Pons (tissue), 1 donor: ENCODE measurements at regions not wholly inside any gene's neighbourhood (a gene's known extent, or its start where the extent isn't known, plus 50 kb on each side); places are given as distances from the start of the nearest gene placed in this dataset.

Experiments used
- DNase-seq: peaks from one replicate; pipeline ENCODE4 v3.0.0-alpha.2; 2016; ENCODE audit warnings: low spot score

DNA sequence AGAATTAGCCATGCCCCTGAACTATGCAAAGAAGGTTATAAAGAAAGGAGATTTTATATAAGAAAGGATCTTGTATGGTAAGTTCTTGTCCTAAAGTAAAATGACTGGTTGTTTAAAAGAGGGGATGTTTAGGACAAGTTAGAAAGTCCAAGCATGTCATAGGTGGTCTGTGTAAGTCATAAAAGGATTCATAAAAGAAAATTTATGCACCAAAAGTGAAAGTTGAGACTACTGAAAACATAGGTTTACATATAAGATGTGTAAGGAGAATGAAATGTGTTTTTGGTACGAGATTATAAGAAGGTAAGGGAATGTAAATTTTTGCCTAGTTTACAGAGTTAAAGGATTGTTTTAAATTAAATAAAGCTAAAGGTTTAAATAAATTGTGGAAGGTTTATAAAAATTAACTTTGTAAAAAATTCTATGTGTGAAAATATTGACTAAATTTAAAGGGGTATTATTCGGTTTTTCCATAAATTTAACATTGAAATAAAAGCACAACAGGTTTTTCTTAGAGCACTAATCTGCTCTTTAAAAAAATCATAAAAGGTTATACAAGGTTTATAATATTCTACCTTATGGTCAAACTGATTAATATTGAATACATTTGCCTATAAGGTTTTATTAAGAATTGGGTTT is 93.6 kb upstream of the UST start:
- DNase-seq: no peak

DNA sequence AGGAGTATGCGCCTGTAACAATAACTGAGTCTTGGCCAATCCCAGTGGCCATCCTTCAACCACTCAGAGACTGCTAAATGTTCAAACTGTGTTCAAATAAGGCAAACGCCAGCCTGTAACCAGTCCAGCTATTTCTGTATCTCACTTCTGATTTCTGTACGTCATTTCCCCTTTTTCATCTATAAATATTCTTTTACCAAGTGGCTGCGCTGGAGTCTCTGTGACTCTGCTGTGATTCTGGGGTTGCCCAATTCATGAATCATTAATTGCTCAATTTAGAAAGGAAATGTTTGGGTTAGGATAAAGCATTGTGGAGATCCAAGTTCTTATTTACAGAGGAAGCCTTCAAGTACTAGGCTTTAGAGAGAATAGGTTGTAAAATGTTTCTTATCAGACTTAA is 89.8 kb upstream of the UST start:
- DNase-seq: peak; percentile 81

DNA sequence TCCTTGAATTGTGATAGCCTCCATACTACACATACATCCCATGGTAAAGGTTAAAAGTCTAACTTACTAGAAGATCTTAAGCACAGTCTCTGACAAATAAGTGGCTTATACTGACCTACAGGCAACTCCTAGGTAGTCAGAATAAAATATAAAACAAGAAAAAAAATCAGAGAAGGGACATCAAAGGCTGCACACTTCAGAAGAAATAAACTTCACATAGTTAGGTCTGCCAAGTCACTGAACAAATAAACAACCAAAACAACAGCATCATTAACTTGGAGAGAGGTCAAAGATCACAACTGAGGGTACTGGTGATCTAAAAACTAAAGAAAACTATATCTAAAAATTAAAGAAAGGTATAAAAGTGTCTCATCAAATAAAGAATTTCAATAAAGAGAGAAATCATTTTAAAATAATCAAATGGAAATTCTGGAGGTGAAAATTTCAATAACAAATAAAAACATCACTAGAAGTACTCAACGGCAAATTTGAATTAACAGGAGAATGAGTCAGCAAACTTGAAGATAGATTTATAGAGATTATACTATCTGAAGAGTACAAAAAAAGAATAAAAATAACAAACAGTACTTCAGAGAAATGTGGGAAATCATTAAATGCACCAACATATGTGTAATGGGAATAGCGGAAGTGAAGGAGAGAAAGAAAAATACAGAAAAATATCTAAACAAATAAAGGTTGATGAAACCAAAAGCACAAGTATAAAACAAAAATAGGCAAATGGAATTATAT is 88.0 kb upstream of the UST start:
- no peak for DNase-seq

DNA sequence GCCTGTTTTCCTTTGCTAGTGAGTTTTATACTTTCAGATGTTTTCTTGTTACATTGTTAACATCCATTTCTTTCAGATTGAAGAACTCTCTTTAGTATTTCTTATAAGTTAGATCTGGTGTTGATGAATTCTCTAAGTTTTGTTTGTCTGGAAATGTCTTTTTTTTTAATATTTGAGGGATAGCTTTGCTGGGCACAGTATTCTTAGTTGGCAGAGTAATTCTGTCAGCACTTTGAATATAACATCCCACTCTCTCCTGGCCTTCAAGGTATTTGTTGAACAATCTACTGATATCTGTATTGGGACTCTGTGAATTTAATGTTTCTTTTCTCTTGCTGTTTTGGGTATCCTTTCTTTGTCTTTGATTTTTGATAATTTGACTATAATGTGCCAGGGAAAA is 79.4 kb upstream of the UST start:
- no peak for DNase-seq

DNA sequence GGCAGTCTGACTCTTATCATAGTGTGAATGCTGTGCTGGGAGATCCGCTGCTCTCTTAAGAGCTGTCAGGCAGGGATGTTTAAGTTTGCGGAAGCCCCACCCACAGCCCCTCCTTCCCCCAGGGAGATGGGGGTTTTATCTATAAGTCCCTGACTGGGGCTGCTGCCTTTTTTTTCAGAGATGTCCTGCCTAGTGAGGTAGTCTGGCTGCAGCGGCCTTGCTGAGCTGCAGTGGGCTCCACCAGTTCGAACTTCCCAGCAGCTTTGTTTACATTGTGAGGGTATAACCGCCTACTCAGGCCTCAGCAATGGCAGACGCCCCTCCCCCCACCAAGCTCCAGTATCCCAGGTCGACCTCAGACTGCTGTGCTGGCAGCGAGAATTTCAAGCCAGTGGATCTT is 75.7 kb upstream of the UST start:
- no peak for DNase-seq

DNA sequence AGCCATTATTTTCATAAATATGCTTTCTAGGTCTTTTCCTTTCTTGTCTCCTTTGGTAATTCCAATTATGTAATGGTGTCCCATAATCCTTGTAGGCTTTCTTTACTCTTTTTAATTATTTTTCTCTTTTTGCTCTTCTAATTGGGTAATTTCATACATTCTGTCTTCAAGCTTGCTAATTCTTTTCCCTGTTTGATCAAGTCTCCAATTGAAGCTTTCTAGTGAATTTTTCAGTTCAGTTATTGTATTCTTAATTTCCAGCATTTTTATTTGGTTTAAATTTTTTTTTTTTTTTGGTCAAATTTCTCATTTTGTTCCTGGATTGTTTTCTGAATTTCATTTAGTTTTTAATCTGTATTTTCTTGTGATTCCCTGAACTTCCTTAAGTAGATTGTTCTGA is 74.9 kb upstream of the UST start:
- DNase-seq: no peak

DNA sequence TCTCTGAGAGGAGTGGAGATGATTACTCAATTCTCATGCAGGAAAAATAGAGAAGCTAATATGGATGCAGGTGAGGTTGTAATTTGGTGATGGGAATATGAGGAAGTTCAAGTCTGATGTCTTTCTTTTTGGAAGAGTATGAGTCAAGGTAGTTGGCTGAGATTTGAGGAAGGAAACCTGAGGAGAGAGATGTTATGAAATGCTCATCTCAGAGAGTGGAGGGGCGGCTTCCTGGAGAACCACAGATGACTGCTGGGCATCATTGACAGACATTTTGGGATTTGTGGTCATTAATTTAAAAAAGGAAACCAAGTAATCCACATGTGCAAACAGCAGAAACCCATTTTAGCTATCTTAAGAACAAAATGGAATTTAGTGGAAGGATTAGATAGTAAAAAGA is 72.5 kb upstream of the UST start:
- DNase-seq: no peak

DNA sequence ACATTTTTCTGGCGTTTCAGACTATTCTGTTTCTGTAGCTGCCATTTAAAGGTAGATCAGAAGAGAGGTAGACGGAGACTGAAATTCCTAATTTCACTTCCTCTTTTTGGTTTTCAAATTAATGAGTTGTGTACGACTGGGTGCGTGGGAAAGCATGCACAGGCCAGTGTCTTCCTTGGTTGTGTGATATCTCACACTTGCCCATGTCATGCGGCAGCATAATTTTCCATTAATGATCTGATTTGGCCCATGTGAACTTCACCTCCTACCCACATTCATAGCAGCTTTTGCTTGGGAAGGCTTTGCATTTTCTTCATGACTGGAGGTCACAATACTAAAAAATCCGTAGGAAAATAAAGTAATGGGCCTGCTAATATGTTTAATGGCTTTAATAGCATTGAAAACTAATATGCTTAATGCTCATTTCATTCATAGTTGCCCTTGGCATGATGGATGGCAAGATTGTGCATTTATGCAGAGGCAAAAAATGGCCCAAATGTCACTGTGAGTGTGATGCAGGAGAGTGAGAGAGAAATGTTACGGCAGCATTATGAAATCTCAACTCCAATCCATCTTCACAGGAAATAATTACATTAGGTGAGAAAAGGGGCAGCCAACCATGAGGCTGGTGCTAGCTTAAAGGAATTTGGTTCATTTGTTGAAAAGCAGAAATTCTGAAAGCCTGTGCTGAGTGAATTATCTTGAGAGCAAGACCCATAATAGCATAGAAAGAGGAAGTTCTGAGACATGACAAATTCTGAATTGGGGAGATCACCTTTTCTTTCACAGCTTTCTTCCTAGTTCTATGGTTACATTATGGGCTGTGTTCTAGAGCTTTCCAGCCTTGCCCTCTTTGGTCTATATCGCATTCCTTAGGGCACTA is 69.0 kb upstream of the UST start:
- DNase-seq: peak; percentile 30

DNA sequence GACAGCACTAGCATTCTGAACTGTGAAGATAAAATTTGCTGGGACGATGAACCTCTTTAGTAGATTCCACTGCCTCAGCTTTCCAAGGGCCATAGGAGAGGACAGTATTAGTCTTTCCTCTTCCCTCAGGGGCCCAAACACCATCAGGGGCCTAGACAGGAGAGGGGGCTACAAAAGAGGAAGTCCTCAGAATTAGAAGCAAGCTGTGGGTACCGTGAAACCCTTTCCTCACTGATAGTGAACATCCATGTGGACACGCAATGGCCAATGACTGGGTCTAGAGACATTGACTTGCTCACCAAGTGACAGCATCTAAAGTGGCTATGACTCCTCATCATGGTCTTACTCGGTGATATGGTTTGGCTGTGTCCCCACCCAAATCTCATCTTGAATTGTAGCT is 68.1 kb upstream of the UST start:
- no peak for DNase-seq

DNA sequence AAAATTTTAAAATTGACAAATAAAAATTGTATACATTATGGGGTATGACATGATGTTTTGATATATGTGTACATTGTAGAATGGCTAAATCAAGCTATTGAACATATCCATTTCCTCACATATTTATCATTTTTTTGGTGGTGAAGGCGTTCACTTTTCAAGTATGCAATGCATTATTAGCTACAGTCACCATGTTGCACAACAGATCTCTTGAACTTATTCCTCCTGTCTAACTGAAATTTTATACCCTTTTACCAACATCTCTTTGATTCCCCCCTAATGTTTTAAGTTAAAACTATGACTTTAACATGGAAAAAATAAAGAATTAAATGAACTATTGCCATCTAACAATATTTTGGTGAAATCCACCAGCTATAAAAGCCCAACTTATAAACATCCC is 65.2 kb upstream of the UST start:
- DNase-seq: no peak

DNA sequence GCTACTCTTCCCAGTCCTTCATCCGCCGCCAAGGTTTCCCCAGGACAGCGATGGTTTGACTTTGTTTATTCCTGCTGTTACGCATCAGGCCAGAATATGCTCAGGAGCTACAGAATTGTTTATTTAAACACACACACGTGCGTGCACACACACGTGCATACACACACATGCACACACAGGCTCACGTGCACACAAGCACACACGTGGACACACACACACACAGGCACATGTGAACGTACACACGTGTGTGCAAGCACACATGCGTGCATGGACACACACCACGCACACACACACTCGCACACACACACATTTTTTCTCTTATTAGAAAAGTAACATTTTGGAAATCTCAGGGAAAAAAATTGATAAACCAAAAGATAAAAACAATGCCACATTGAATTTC is 64.6 kb upstream of the UST start:
- no peak for DNase-seq

DNA sequence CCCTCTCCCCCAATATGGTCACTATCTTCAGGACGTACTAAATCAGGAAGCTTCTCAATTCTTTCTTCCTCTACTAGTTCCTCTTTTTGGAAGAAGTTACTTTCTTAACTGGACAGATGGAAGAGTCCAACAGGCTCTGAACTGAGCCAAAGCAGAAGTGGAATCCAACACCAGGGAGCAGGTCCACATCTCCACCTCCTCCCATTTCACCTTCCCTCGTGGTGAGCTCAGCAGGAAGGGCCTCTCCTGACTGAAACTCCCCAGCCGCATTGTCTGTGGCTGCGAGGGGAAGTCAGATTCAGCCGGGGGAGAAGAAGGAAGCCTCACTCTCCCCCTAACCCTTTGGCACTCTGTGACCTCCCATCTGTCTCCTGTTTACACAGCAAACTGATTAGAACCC is 63.8 kb upstream of the UST start:
- DNase-seq: peak; percentile 68

DNA sequence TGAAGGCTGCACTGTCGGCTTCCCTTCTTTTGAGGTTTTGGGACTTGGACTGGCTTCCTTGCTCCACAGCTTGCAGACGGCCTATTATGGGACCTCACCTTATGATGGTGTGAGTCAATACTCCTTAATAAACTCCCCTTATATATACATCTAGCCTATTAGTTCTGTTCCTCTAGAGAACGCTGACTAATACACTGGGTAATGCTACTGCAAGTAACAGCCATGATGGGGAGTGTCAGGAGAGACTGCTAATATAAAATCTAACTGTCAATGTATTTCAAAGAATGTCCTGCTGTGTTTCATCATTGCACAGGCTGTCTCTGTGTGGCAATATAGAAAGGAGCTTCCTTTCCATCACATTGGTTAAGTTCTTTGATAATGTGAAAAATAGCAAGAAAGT is 57.7 kb upstream of the UST start:
- no peak for DNase-seq

DNA sequence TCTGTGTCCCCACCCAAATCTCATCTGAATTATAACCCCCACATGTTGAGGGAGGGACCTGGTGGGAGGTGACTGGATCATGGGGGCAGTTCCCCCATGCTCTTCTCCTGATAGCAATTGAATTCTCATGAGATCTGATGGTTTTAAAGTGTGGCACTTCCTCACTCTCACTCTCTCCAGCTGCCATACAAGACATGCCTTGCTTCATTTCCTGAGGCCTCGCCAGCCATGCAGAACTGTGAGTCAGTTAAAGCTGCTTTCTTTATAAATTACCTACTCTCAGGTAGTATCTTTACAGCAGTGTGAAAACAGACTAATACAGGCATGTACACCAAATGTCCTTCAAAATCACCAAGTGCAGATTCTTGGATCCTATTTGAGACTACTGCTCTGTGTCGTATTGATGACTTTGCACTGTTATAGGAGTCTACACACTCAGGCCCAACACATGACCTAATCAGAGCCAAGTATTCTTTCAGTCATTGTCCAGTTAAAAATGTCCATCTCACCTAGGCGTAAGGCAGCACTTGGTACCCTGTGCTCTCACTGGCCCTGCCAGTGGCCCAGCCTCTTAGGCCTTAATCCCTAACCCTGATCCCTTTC is 52.8 kb upstream of the UST start:
- DNase-seq: no peak
